Ovary (tissue), 3 donors: ENCODE measurements at regions not wholly inside any gene's neighbourhood (a gene's known extent, or its start where the extent isn't known, plus 50 kb on each side); places are given as distances from the start of the nearest gene placed in this dataset.

Source experiments
- CTCF ChIP-seq, 3 donors: fragments of 450-650 bp in 2 of 3; fragments of 200-600 bp in 1 of 3; IDR thresholded peaks; one replicate each; pipeline versions ENCODE4 v1.5.1 to v1.8.0; 2016 to 2022; ENCODE audit warnings: antibody characterized with exemption in 3 of 3, mild to moderate bottlenecking in 1 of 3
- EP300 ChIP-seq: sonication (generic); formaldehyde crosslinking; IDR thresholded peaks from one replicate; pipeline ENCODE4 v1.6.1; 2017; ENCODE audit warnings: antibody characterized with exemption
- POLR2A ChIP-seq: fragments of 450-650 bp; IDR thresholded peaks from one replicate; pipeline ENCODE4 v1.6.1; 2017; ENCODE audit warnings: antibody characterized with exemption, mild to moderate bottlenecking, moderate library complexity
- donor health status: DM: no; HTN: no; CAD: no.

- TF ChIP-seq CTCF (IDR thresholded peaks at IDR 0.05) = no peak
- no peak for TF ChIP-seq POLR2A
- no peak for TF ChIP-seq EP300
Observed at GRCh38 chr22:25360411-25360810, 141.0 kb downstream of the CRYBB2 start.
